ENCODE measurements at regions not wholly inside any gene's neighbourhood (a gene's known extent, or its start where the extent isn't known, plus 50 kb on each side); places are given as distances from the start of the nearest gene placed in this dataset.

- ATAC-seq (ENCODE audit: low FRiP score in 2 of 2) (no peak), DNase-seq (no peak)
- Histone ChIP-seq H3K27me3 (no peaks in the 10 kb centered on the region), H3K36me3 (no peaks in the 10 kb centered on the region), H3K4me3 (no peak overlapping the region), H3K27ac (no peak overlapping the region), H3K9me3 (no peaks in the 10 kb centered on the region), H3K4me1 (no peaks in the 10 kb centered on the region)
- 61% methylated on average over 4 of the region's 4 CpGs for WGBS, 2 donors
- TF ChIP-seq POLR2AphosphoS5 (IDR thresholded peaks at IDR 0.05) (no peak), POLR2A (IDR thresholded peaks at IDR 0.05) (no peak), CTCF (IDR thresholded peaks at IDR 0.05) (no peak), EP300 (IDR thresholded peaks at IDR 0.05) (no peak)
These were observed 471.2 kb upstream of the CCDC54 start for GRCh38 chr3:106906074-106906473.

GRCh38 chr3:106908181-106908938, 468.9 kb upstream of the CCDC54 start:
- Histone ChIP-seq H3K4me1 (no peaks in the 10 kb centered on the region), H3K27ac (no peak overlapping the region), H3K36me3 (no peaks in the 10 kb centered on the region), H3K9me3 (no peaks in the 10 kb centered on the region), H3K27me3 (no peaks in the 10 kb centered on the region), H3K4me3 (no peak overlapping the region)
- ATAC-seq (ENCODE audit: low FRiP score in 2 of 2) (peak; percentile 35 to 50), DNase-seq (peak in 1 of 2 donors; percentile 56)
- WGBS, 2 donors = 82 to 93% methylated on average over 3 to 10 of the region's 10 CpGs
- no peak for TF ChIP-seq CTCF (IDR thresholded peaks at IDR 0.05)
- no peak for TF ChIP-seq EP300 (IDR thresholded peaks at IDR 0.05)
- no peak for TF ChIP-seq POLR2A (IDR thresholded peaks at IDR 0.05)
- no peak for TF ChIP-seq POLR2AphosphoS5 (IDR thresholded peaks at IDR 0.05)

- ATAC-seq (ENCODE audit: low FRiP score in 2 of 2) (no peak), DNase-seq (peak in 1 of 2 donors; percentile 17)
- 75 to 80% methylated on average over 10 to 14 of the region's 14 CpGs for WGBS, 2 donors
- Histone ChIP-seq H3K27ac (no peak overlapping the region), H3K4me1 (no peaks in the 10 kb centered on the region), H3K9me3 (no peaks in the 10 kb centered on the region), H3K27me3 (no peaks in the 10 kb centered on the region), H3K4me3 (no peak overlapping the region), H3K36me3 (no peaks in the 10 kb centered on the region)
- TF ChIP-seq POLR2AphosphoS5 (IDR thresholded peaks at IDR 0.05) = no peak
- no peak for TF ChIP-seq POLR2A (IDR thresholded peaks at IDR 0.05)
- TF ChIP-seq CTCF (IDR thresholded peaks at IDR 0.05) = no peak
- TF ChIP-seq EP300 (IDR thresholded peaks at IDR 0.05) = no peak
These were observed 464.0 kb upstream of the CCDC54 start for GRCh38 chr3:106913111-106913698.

GRCh38 chr3:106913966-106914365, 463.3 kb upstream of the CCDC54 start:
- 81 to 98% methylated on average over 4 of the region's 4 CpGs for WGBS, 2 donors
- DNase-seq = no peak
- ATAC-seq (ENCODE audit: low FRiP score in 2 of 2) = no peak

More at GRCh38 chr3:106913966-106914365, 463.3 kb upstream of the CCDC54 start:
- no peak overlapping the region for H3K4me3 ChIP-seq
- H3K36me3 ChIP-seq = no peaks in the 10 kb centered on the region
- TF ChIP-seq CTCF (IDR thresholded peaks at IDR 0.05) (no peak), EP300 (IDR thresholded peaks at IDR 0.05) (no peak), POLR2A (IDR thresholded peaks at IDR 0.05) (no peak)
- H3K4me1 ChIP-seq = no peaks in the 10 kb centered on the region
- H3K27ac ChIP-seq = no peak overlapping the region
- no peaks in the 10 kb centered on the region for H3K27me3 ChIP-seq
- no peaks in the 10 kb centered on the region for H3K9me3 ChIP-seq

Data from upper lobe of left lung (tissue), 6 donors.